Osteocyte (in vitro differentiated cells): ENCODE measurements at regions not wholly inside any gene's neighbourhood (a gene's known extent, or its start where the extent isn't known, plus 50 kb on each side); places are given as distances from the start of the nearest gene placed in this dataset.

ENCODE experiments used
- DNase-seq: peaks from one replicate; pipeline ENCODE4 v3.0.0; 2021; ENCODE audit warnings: mixed read lengths; ENCODE audit not compliant: unreplicated experiment; ENCODE audit errors: extremely low spot score
- H3K27ac Mint-ChIP-seq: one replicate; pipeline ENCODE4 v1.8.0; 2021; ENCODE audit warnings: mild to moderate bottlenecking, mixed read lengths; ENCODE audit not compliant: unreplicated experiment
- H3K27me3 Mint-ChIP-seq: one replicate; pipeline ENCODE4 v1.8.0; 2021; ENCODE audit warnings: mixed read lengths; ENCODE audit not compliant: unreplicated experiment
- H3K36me3 Mint-ChIP-seq: one replicate; pipeline ENCODE4 v1.8.0; 2021; ENCODE audit warnings: mixed read lengths; ENCODE audit not compliant: unreplicated experiment
- H3K4me1 Mint-ChIP-seq: one replicate; pipeline ENCODE4 v1.8.0; 2021; ENCODE audit warnings: mixed read lengths; ENCODE audit not compliant: unreplicated experiment
- H3K4me3 Mint-ChIP-seq: one replicate; pipeline ENCODE4 v1.8.0; 2021; ENCODE audit warnings: mild to moderate bottlenecking, moderate library complexity, mixed read lengths; ENCODE audit not compliant: unreplicated experiment
- H3K9me3 Mint-ChIP-seq: one replicate; pipeline ENCODE4 v1.8.0; 2021; ENCODE audit warnings: mixed read lengths; ENCODE audit not compliant: unreplicated experiment
- CTCF ChIP-seq: fragments of 200-600 bp; sonication (generic); IDR thresholded peaks from 2 replicates; pipeline ENCODE4 v1.5.0; 2021; ENCODE audit warnings: antibody characterized with exemption, mild to moderate bottlenecking, moderate library complexity

- no peak for TF ChIP-seq CTCF
- Mint-ChIP-seq H3K9me3 (no peaks in the 10 kb centered on the region), H3K27ac (no peak overlapping the region), H3K27me3 (peaks cover 25% of the 10 kb centered on the region), H3K4me3 (no peak overlapping the region), H3K36me3 (no peaks in the 10 kb centered on the region), H3K4me1 (peaks cover 10% of the 10 kb centered on the region)
- DNase-seq = no peak
These were observed 87.8 kb upstream of the SLC30A5 start for GRCh38 chr5:69006030-69006429.

- TF ChIP-seq CTCF = no peak
- H3K9me3 Mint-ChIP-seq = no peaks in the 10 kb centered on the region
- H3K27me3 Mint-ChIP-seq = peaks cover 25% of the 10 kb centered on the region
These were observed 86.7 kb upstream of the SLC30A5 start for GRCh38 chr5:69007163-69007562.

GRCh38 chr5:69007726-69008368 lies 86.0 kb upstream of the SLC30A5 start:
- Mint-ChIP-seq H3K36me3 (no peaks in the 10 kb centered on the region), H3K4me3 (no peak overlapping the region), H3K4me1 (peaks cover 9% of the 10 kb centered on the region), H3K27me3 (peaks cover 25% of the 10 kb centered on the region), H3K9me3 (no peaks in the 10 kb centered on the region), H3K27ac (no peak overlapping the region)
- peak; percentile 71 for TF ChIP-seq CTCF
- no peak for DNase-seq

More at GRCh38 chr5:69007163-69007562, 86.7 kb upstream of the SLC30A5 start:
- no peak for DNase-seq
- H3K4me3 Mint-ChIP-seq = no peak overlapping the region
- H3K4me1 Mint-ChIP-seq = peaks cover 9% of the 10 kb centered on the region
- H3K36me3 Mint-ChIP-seq = no peaks in the 10 kb centered on the region
- H3K27ac Mint-ChIP-seq = no peak overlapping the region

- H3K27me3 Mint-ChIP-seq = peaks cover 42% of the 10 kb centered on the region
- H3K27ac Mint-ChIP-seq = no peak overlapping the region
- no peak overlapping the region for H3K4me3 Mint-ChIP-seq
- no peak for DNase-seq
- H3K4me1 Mint-ChIP-seq = peaks cover 7% of the 10 kb centered on the region
- no peaks in the 10 kb centered on the region for H3K36me3 Mint-ChIP-seq
- no peaks in the 10 kb centered on the region for H3K9me3 Mint-ChIP-seq
- TF ChIP-seq CTCF = no peak
These were observed 83.3 kb upstream of the SLC30A5 start for GRCh38 chr5:69010476-69010875.

- no peak overlapping the region for H3K4me3 Mint-ChIP-seq
- no peak for DNase-seq
- H3K36me3 Mint-ChIP-seq = no peaks in the 10 kb centered on the region
- no peak for TF ChIP-seq CTCF
- peaks cover 7% of the 10 kb centered on the region for H3K4me1 Mint-ChIP-seq
- no peaks in the 10 kb centered on the region for H3K9me3 Mint-ChIP-seq
- H3K27ac Mint-ChIP-seq = no peak overlapping the region
- H3K27me3 Mint-ChIP-seq = peaks cover 42% of the 10 kb centered on the region
These were observed 81.9 kb upstream of the SLC30A5 start for GRCh38 chr5:69011910-69012309.
